ENCODE measurements at regions not wholly inside any gene's neighbourhood (a gene's known extent, or its start where the extent isn't known, plus 50 kb on each side); places are given as distances from the start of the nearest gene placed in this dataset.

GRCh38 chr11:10990160-10990559 lies 132.3 kb upstream of the ZBED5 start:
- Histone ChIP-seq H3K36me3 (replicated peaks; ENCODE audit: insufficient read depth, low read depth) (no peaks in the 10 kb centered on the region), H3K27ac (no peak overlapping the region)

GRCh38 chr11:10986006-10986405 lies 128.2 kb upstream of the ZBED5 start:
- Histone ChIP-seq H3K9me3 (ENCODE audit: low read depth) (no peaks in the 10 kb centered on the region), H3K4me2 (no peak overlapping the region), H3K9me2 (replicated peaks; ENCODE audit: insufficient read depth) (no peaks in the 10 kb centered on the region), H3K27me3 (no peaks in the 10 kb centered on the region), H4K20me1 (ENCODE audit: insufficient read depth, poor library complexity, severe bottlenecking) (no peaks in the 10 kb centered on the region), H3K4me1 (ENCODE audit: insufficient read depth) (no peaks in the 10 kb centered on the region), H3K36me3 (replicated peaks; ENCODE audit: insufficient read depth, low read depth) (no peaks in the 10 kb centered on the region), H3K79me2 (no peaks in the 10 kb centered on the region), H3K27ac (no peak overlapping the region), H2AFZ (no peak overlapping the region), H3K4me3 (no peak overlapping the region)
- no peak for DNase-seq (ENCODE audit: low spot score)
- WGBS (ENCODE audit: low lambda C conversion rate, missing lambda C conversion rate), result 96% methylated on average over 2 of the region's 2 CpGs
- TF ChIP-seq EZH2 (IDR thresholded peaks at IDR 0.05; ENCODE audit: borderline replicate concordance), result no peak

More at GRCh38 chr11:10990160-10990559, 132.3 kb upstream of the ZBED5 start:
- no peak overlapping the region for H3K4me2 ChIP-seq
- no peaks in the 10 kb centered on the region for H3K4me1 ChIP-seq (ENCODE audit: insufficient read depth)
- H3K79me2 ChIP-seq, result no peaks in the 10 kb centered on the region
- H4K20me1 ChIP-seq (ENCODE audit: insufficient read depth, poor library complexity, severe bottlenecking), result no peaks in the 10 kb centered on the region
- TF ChIP-seq EZH2 (IDR thresholded peaks at IDR 0.05; ENCODE audit: borderline replicate concordance) (no peak), EZH2phosphoT487 (IDR thresholded peaks at IDR 0.05; ENCODE audit: low read depth, severe bottlenecking, unreplicated experiment) (no peak)
- TF ChIP-seq, protein P1, sequence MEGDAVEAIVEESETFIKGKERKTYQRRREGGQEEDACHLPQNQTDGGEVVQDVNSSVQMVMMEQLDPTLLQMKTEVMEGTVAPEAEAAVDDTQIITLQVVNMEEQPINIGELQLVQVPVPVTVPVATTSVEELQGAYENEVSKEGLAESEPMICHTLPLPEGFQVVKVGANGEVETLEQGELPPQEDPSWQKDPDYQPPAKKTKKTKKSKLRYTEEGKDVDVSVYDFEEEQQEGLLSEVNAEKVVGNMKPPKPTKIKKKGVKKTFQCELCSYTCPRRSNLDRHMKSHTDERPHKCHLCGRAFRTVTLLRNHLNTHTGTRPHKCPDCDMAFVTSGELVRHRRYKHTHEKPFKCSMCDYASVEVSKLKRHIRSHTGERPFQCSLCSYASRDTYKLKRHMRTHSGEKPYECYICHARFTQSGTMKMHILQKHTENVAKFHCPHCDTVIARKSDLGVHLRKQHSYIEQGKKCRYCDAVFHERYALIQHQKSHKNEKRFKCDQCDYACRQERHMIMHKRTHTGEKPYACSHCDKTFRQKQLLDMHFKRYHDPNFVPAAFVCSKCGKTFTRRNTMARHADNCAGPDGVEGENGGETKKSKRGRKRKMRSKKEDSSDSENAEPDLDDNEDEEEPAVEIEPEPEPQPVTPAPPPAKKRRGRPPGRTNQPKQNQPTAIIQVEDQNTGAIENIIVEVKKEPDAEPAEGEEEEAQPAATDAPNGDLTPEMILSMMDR (IDR thresholded peaks at IDR 0.05; ENCODE audit: poor library complexity), result no peak
- no peak overlapping the region for H3K4me3 ChIP-seq
- no peaks in the 10 kb centered on the region for H3K27me3 ChIP-seq
- H2AFZ ChIP-seq, result no peak overlapping the region
- WGBS (ENCODE audit: low lambda C conversion rate, missing lambda C conversion rate), result 77% methylated on average over 4 of the region's 4 CpGs
- H3K9me3 ChIP-seq (ENCODE audit: low read depth), result no peaks in the 10 kb centered on the region
- no peak for DNase-seq (ENCODE audit: low spot score)
- no peaks in the 10 kb centered on the region for H3K9me2 ChIP-seq (replicated peaks; ENCODE audit: insufficient read depth)

DNA sequence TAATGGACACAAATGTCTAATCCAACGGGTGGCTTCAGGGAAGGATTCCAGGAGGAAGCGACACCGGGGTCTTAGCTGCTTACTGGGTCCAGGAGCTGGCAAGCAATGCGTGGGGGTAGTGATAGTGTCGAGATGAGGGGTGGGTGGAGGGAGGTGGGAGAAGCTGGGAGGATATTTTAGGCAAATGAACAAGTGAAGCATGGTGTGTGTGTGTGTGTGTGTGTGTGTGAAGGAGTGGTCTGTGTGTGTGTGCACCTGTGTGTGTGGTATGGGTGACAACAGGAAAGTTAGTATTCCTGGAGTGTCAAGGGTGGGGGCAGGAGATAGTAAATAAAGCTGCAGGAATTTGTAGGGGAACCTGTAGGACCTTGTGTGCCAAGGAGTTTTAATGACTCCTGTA lies 126.9 kb upstream of the ZBED5 start:
- Histone ChIP-seq H3K4me2 (no peak overlapping the region), H3K9me3 (ENCODE audit: low read depth) (no peaks in the 10 kb centered on the region), H3K79me2 (no peaks in the 10 kb centered on the region), H3K9me2 (replicated peaks; ENCODE audit: insufficient read depth) (no peaks in the 10 kb centered on the region), H3K27ac (no peak overlapping the region), H3K4me1 (ENCODE audit: insufficient read depth) (no peaks in the 10 kb centered on the region), H3K36me3 (replicated peaks; ENCODE audit: insufficient read depth, low read depth) (no peaks in the 10 kb centered on the region), H2AFZ (no peak overlapping the region), H3K4me3 (no peak overlapping the region), H4K20me1 (ENCODE audit: insufficient read depth, poor library complexity, severe bottlenecking) (no peaks in the 10 kb centered on the region), H3K27me3 (no peaks in the 10 kb centered on the region)
- DNase-seq (ENCODE audit: low spot score), result no peak
- TF ChIP-seq EZH2phosphoT487 (IDR thresholded peaks at IDR 0.05; ENCODE audit: low read depth, severe bottlenecking, unreplicated experiment) (no peak), EZH2 (IDR thresholded peaks at IDR 0.05; ENCODE audit: borderline replicate concordance) (no peak)
- TF ChIP-seq, protein P1 (IDR thresholded peaks at IDR 0.05; ENCODE audit: poor library complexity), result no peak
- WGBS (ENCODE audit: low lambda C conversion rate, missing lambda C conversion rate), result 89% methylated on average over 5 of the region's 5 CpGs

GRCh38 chr11:10984250-10984649 lies 126.4 kb upstream of the ZBED5 start:
- 85% methylated on average over 4 of the region's 4 CpGs for WGBS (ENCODE audit: low lambda C conversion rate, missing lambda C conversion rate)
- TF ChIP-seq, protein P1 (IDR thresholded peaks at IDR 0.05; ENCODE audit: poor library complexity), result no peak
- TF ChIP-seq EZH2 (IDR thresholded peaks at IDR 0.05; ENCODE audit: borderline replicate concordance) (no peak), EZH2phosphoT487 (IDR thresholded peaks at IDR 0.05; ENCODE audit: low read depth, severe bottlenecking, unreplicated experiment) (no peak)
- H3K9me2 ChIP-seq (replicated peaks; ENCODE audit: insufficient read depth), result no peaks in the 10 kb centered on the region

More at GRCh38 chr11:10984250-10984649, 126.4 kb upstream of the ZBED5 start:
- Histone ChIP-seq H3K4me3 (no peak overlapping the region), H2AFZ (no peak overlapping the region), H3K27me3 (no peaks in the 10 kb centered on the region), H3K4me2 (no peak overlapping the region), H3K36me3 (replicated peaks; ENCODE audit: insufficient read depth, low read depth) (no peaks in the 10 kb centered on the region), H3K27ac (no peak overlapping the region), H3K9me3 (ENCODE audit: low read depth) (no peaks in the 10 kb centered on the region), H3K79me2 (no peaks in the 10 kb centered on the region), H4K20me1 (ENCODE audit: insufficient read depth, poor library complexity, severe bottlenecking) (no peaks in the 10 kb centered on the region), H3K4me1 (ENCODE audit: insufficient read depth) (no peaks in the 10 kb centered on the region)
- DNase-seq (ENCODE audit: low spot score), result no peak

All from hepatocyte (in vitro differentiated cells).